ENCODE measurements at regions not wholly inside any gene's neighbourhood (a gene's known extent, or its start where the extent isn't known, plus 50 kb on each side); places are given as distances from the start of the nearest gene placed in this dataset.

- Mint-ChIP-seq H3K4me1 (ENCODE audit: low read depth) (no peaks in the 10 kb centered on the region), H3K9me3 (peaks cover 37% of the 10 kb centered on the region), H3K27me3 (ENCODE audit: insufficient read depth) (no peaks in the 10 kb centered on the region), H3K4me3 (no peak overlapping the region), H3K36me3 (ENCODE audit: low read depth) (no peaks in the 10 kb centered on the region), H3K27ac (no peak overlapping the region)
- no peak for TF ChIP-seq CTCF (IDR thresholded peaks at IDR 0.05)
- DNase-seq = no peak
Observed at GRCh38 chr18:52001106-52001505, 338.9 kb upstream of the DCC start.

GRCh38 chr18:52002600-52002999 lies 337.4 kb upstream of the DCC start:
- no peaks in the 10 kb centered on the region for H3K4me1 Mint-ChIP-seq (ENCODE audit: low read depth)
- TF ChIP-seq CTCF (IDR thresholded peaks at IDR 0.05) = no peak
- no peaks in the 10 kb centered on the region for H3K27me3 Mint-ChIP-seq (ENCODE audit: insufficient read depth)
- H3K36me3 Mint-ChIP-seq (ENCODE audit: low read depth) = no peaks in the 10 kb centered on the region
- no peak overlapping the region for H3K27ac Mint-ChIP-seq
- peaks cover 35% of the 10 kb centered on the region for H3K9me3 Mint-ChIP-seq
- DNase-seq = no peak
- H3K4me3 Mint-ChIP-seq = no peak overlapping the region

GRCh38 chr18:52007105-52007504 lies 332.9 kb upstream of the DCC start:
- Mint-ChIP-seq H3K4me3 (no peak overlapping the region), H3K36me3 (ENCODE audit: low read depth) (no peaks in the 10 kb centered on the region), H3K4me1 (ENCODE audit: low read depth) (no peaks in the 10 kb centered on the region), H3K27ac (no peak overlapping the region), H3K27me3 (ENCODE audit: insufficient read depth) (no peaks in the 10 kb centered on the region), H3K9me3 (peaks cover 52% of the 10 kb centered on the region)
- no peak for DNase-seq
- no peak for TF ChIP-seq CTCF (IDR thresholded peaks at IDR 0.05)

- Mint-ChIP-seq H3K27ac (no peak overlapping the region), H3K9me3 (peaks cover 43% of the 10 kb centered on the region), H3K36me3 (ENCODE audit: low read depth) (no peaks in the 10 kb centered on the region), H3K4me1 (ENCODE audit: low read depth) (no peaks in the 10 kb centered on the region), H3K4me3 (no peak overlapping the region), H3K27me3 (ENCODE audit: insufficient read depth) (no peaks in the 10 kb centered on the region)
- TF ChIP-seq CTCF (IDR thresholded peaks at IDR 0.05) = no peak
- no peak for DNase-seq
Observed at GRCh38 chr18:52008330-52008729, 331.7 kb upstream of the DCC start.

- Mint-ChIP-seq H3K27me3 (ENCODE audit: insufficient read depth) (no peaks in the 10 kb centered on the region), H3K4me3 (no peak overlapping the region), H3K4me1 (ENCODE audit: low read depth) (no peaks in the 10 kb centered on the region), H3K36me3 (ENCODE audit: low read depth) (no peaks in the 10 kb centered on the region), H3K27ac (no peak overlapping the region), H3K9me3 (peaks cover 45% of the 10 kb centered on the region)
- DNase-seq = no peak
- no peak for TF ChIP-seq CTCF (IDR thresholded peaks at IDR 0.05)
Observed at GRCh38 chr18:52008736-52009135, 331.3 kb upstream of the DCC start.

GRCh38 chr18:52009958-52010357 lies 330.0 kb upstream of the DCC start:
- DNase-seq = no peak

More at GRCh38 chr18:52009958-52010357, 330.0 kb upstream of the DCC start:
- Mint-ChIP-seq H3K36me3 (ENCODE audit: low read depth) (no peaks in the 10 kb centered on the region), H3K4me1 (ENCODE audit: low read depth) (no peaks in the 10 kb centered on the region), H3K4me3 (no peak overlapping the region), H3K9me3 (peaks cover 49% of the 10 kb centered on the region), H3K27ac (no peak overlapping the region), H3K27me3 (ENCODE audit: insufficient read depth) (no peaks in the 10 kb centered on the region)
- TF ChIP-seq CTCF (IDR thresholded peaks at IDR 0.05) = no peak

All from HFFc6 (cell line).